Neural cell (in vitro differentiated cells): ENCODE measurements at regions not wholly inside any gene's neighbourhood (a gene's known extent, or its start where the extent isn't known, plus 50 kb on each side); places are given as distances from the start of the nearest gene placed in this dataset.
"Not testable (repeated sequence)": the region's sequence is repeated elsewhere in the genome, so short reads cannot be mapped to it uniquely, and the experiment has no call there.

ENCODE experiments used
- H2AFZ ChIP-seq: fragments of 200-600, 300-800 bp; sonication (generic), shearing (Covaris generic); 2 replicates; pipeline ENCODE4 v1.6.0; 2014; ENCODE audit warnings: low read depth, mild to moderate bottlenecking, antibody characterized with exemption, low read length, moderate library complexity
- H3F3A ChIP-seq: fragments of 200-600 bp; shearing (Covaris generic); 2 replicates; pipeline ENCODE4 v1.6.1; 2016; ENCODE audit warnings: mild to moderate bottlenecking, moderate library complexity, mixed read lengths, antibody characterized with exemption, low read length; ENCODE audit not compliant: insufficient read depth, poor library complexity, severe bottlenecking
- H3K27ac ChIP-seq: fragments of 200-600, 300-800 bp; sonication (generic), shearing (Covaris generic); 2 replicates; pipeline ENCODE4 v1.5.1; 2014; ENCODE audit warnings: mild to moderate bottlenecking, low read length, moderate library complexity
- H3K27me3 ChIP-seq: fragments of 300-800, 200-600 bp; sonication (generic), shearing (Covaris generic); 2 replicates; pipeline ENCODE4 v1.6.0; 2014; ENCODE audit warnings: mild to moderate bottlenecking, low read depth, low read length, moderate library complexity; ENCODE audit not compliant: insufficient read depth
- H3K36me3 ChIP-seq: fragments of 300-800, 200-600 bp; sonication (generic), shearing (Covaris generic); 2 replicates; pipeline ENCODE4 v1.5.1; 2014; ENCODE audit warnings: mild to moderate bottlenecking, antibody characterized with exemption, low read length, moderate library complexity; ENCODE audit not compliant: insufficient read depth
- H3K4me2 ChIP-seq: fragments of 300-800, 200-600 bp; sonication (generic), shearing (Covaris generic); 2 replicates; pipeline ENCODE4 v1.6.0; 2014; ENCODE audit warnings: mild to moderate bottlenecking, low read length
- H3K4me3 ChIP-seq: fragments of 300-800, 200-600 bp; sonication (generic), shearing (Covaris generic); 2 replicates; pipeline ENCODE4 v1.5.1; 2014; ENCODE audit warnings: mild to moderate bottlenecking, low read length, moderate library complexity
- H3K79me2 ChIP-seq: fragments of 200-600 bp; shearing (Covaris generic); replicated peaks from 2 replicates; pipeline ENCODE4 v1.6.0; 2014; ENCODE audit warnings: mild to moderate bottlenecking, low read length, moderate library complexity; ENCODE audit not compliant: insufficient read depth
- H3K9ac ChIP-seq: fragments of 300-800, 200-600 bp; sonication (generic), shearing (Covaris generic); 2 replicates; pipeline ENCODE4 v1.6.1; 2016; ENCODE audit warnings: mild to moderate bottlenecking, low read length, mixed read lengths
- H3K9me2 ChIP-seq: fragments of 200-600 bp; shearing (Covaris generic); 2 replicates; pipeline ENCODE4 v1.6.1; 2016; ENCODE audit warnings: mild to moderate bottlenecking, low read length, mixed read lengths; ENCODE audit not compliant: insufficient read depth
- H3K9me3 ChIP-seq: fragments of 200-600, 300-800 bp; sonication (generic), shearing (Covaris generic); 2 replicates; pipeline ENCODE4 v1.6.1; 2016; ENCODE audit warnings: mild to moderate bottlenecking, mixed run types, low read length, moderate library complexity, mixed read lengths
- H4K20me1 ChIP-seq: fragments of 200-600 bp; shearing (Covaris generic); 2 replicates; pipeline ENCODE4 v1.6.1; 2016; ENCODE audit warnings: mild to moderate bottlenecking, mixed run types; ENCODE audit not compliant: insufficient read depth
- CTCF ChIP-seq: fragments of 450-650 bp; IDR thresholded peaks from 2 replicates; pipeline ENCODE4 v1.5.1; 2014; ENCODE audit warnings: antibody characterized with exemption, mild to moderate bottlenecking, moderate library complexity; ENCODE audit not compliant: poor library complexity, severe bottlenecking
- EP300 ChIP-seq: fragments of 450-650 bp; conservative IDR thresholded peaks from 2 replicates; pipeline ENCODE4 v1.6.1; 2014; ENCODE audit warnings: antibody characterized with exemption, mild to moderate bottlenecking, moderate library complexity; ENCODE audit not compliant: poor library complexity, severe bottlenecking
- EZH2 ChIP-seq: fragments of 200-600, 300-800 bp; shearing (Covaris generic), sonication (generic); IDR thresholded peaks from 2 replicates; pipeline ENCODE4 v1.6.1; 2014; ENCODE audit warnings: antibody characterized with exemption, low read length, borderline replicate concordance, mild to moderate bottlenecking; ENCODE audit not compliant: insufficient read depth, poor library complexity, severe bottlenecking
- MXI1 ChIP-seq: fragments of 450-650 bp; conservative IDR thresholded peaks from 2 replicates; pipeline ENCODE4 v1.6.1; 2014; ENCODE audit warnings: antibody characterized with exemption, mild to moderate bottlenecking; ENCODE audit not compliant: poor library complexity, severe bottlenecking
- POLR2AphosphoS5 ChIP-seq: IDR thresholded peaks from 2 replicates; pipeline ENCODE4 v1.6.1; 2012
- RAD21 ChIP-seq: fragments of 450-650 bp; conservative IDR thresholded peaks from 2 replicates; pipeline ENCODE4 v1.6.1; 2014; ENCODE audit warnings: antibody characterized with exemption, mild to moderate bottlenecking, moderate library complexity
- REST ChIP-seq: IDR thresholded peaks from 2 replicates; pipeline ENCODE4 v1.6.1; 2012; ENCODE audit warnings: borderline replicate concordance
- SMC3 ChIP-seq: fragments of 450-650 bp; conservative IDR thresholded peaks from 2 replicates; pipeline ENCODE4 v1.6.1; 2014; ENCODE audit warnings: antibody characterized with exemption, mild to moderate bottlenecking, moderate library complexity; ENCODE audit not compliant: poor library complexity
- TAF1 ChIP-seq: IDR thresholded peaks from 2 replicates; pipeline ENCODE4 v1.6.1; 2012; ENCODE audit warnings: low read depth

GRCh38 chr2:55124682-55125081 is 74.4 kb upstream of the RTN4 start:
- not testable (repeated sequence) for H3K27ac ChIP-seq, H3K79me2 ChIP-seq, H3K9ac ChIP-seq, H3K4me2 ChIP-seq, H3K4me3 ChIP-seq, H3F3A ChIP-seq, H3K36me3 ChIP-seq, H3K27me3 ChIP-seq, H3K9me2 ChIP-seq, H4K20me1 ChIP-seq, H3K9me3 ChIP-seq, H2AFZ ChIP-seq

GRCh38 chr2:55123851-55124269 is 73.6 kb upstream of the RTN4 start:
- no peak overlapping the region for H3K9ac ChIP-seq

More at GRCh38 chr2:55123851-55124269, 73.6 kb upstream of the RTN4 start:
- Histone ChIP-seq H3K27me3 (no peaks in the 10 kb centered on the region), H4K20me1 (no peaks in the 10 kb centered on the region), H3K4me3 (no peak overlapping the region), H3K79me2 (no peaks in the 10 kb centered on the region), H3K36me3 (no peaks in the 10 kb centered on the region), H3K27ac (no peak overlapping the region), H3K4me2 (no peak overlapping the region), H3K9me2 (no peaks in the 10 kb centered on the region), H2AFZ (no peak overlapping the region), H3F3A (no peaks in the 10 kb centered on the region), H3K9me3 (no peaks in the 10 kb centered on the region)
- no peak for TF ChIP-seq POLR2AphosphoS5
- no peak for TF ChIP-seq TAF1
- TF ChIP-seq REST = no peak
- no peak for TF ChIP-seq EP300
- no peak for TF ChIP-seq CTCF
- TF ChIP-seq SMC3 = no peak
- no peak for TF ChIP-seq MXI1
- TF ChIP-seq RAD21 = no peak
- no peak for TF ChIP-seq EZH2
